ENCODE measurements at regions not wholly inside any gene's neighbourhood (a gene's known extent, or its start where the extent isn't known, plus 50 kb on each side); places are given as distances from the start of the nearest gene placed in this dataset.
A peak's percentile ranks its signal among the peaks of the same experiment; 100 is the strongest.

DNA sequence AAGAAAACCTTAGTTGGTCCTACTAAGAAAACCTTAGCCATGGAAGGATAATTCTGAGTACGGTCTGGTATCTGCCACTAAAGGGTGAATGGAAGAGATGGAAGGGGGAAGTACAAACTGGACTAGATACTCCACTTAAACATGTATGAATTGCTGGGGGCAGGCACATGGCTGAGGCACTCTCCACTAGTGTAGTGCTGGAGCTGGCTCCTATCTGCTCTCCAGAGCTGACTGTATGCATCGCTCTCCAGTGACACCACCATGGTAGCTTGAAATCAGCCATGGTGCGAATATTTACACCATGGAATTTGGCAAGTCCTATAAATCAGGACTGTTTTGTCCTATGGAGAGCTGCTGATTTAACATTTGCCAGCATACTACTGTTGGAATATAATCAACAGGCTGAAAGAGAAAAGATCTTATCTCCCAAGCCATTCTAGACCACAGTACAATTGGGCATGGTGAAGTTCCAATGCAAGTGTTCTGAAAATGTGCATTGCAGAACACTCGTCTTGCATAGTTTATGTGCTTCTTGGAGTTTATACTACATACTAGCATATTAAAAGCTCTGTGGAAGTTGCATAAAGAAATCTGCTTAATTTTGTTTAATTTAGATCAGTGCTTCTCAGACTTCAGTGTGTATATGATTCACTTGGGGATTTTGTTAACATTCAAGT lies 277.4 kb downstream of the TDRD15 start:
- in situ Hi-C loops (cut with HindIII; ENCODE audit: low pct_unique_long_range_greater_than_20kb, low sequenced_read_pairs) = no loop called here
- DNase-seq (ENCODE audit: low read depth in 1 of 2, low spot score in 1 of 2) = no peak
- no peak for TF ChIP-seq JUND (IDR thresholded peaks at IDR 0.05; ENCODE audit: low read depth)

- no peak for TF ChIP-seq JUND (IDR thresholded peaks at IDR 0.05; ENCODE audit: low read depth)
- in situ Hi-C loops (cut with HindIII; ENCODE audit: low pct_unique_long_range_greater_than_20kb, low sequenced_read_pairs) = no loop called here
- DNase-seq (ENCODE audit: low read depth in 1 of 2, low spot score in 1 of 2) = no peak
Observed at GRCh38 chr2:21404137-21404536, 280.4 kb downstream of the TDRD15 start.

DNA sequence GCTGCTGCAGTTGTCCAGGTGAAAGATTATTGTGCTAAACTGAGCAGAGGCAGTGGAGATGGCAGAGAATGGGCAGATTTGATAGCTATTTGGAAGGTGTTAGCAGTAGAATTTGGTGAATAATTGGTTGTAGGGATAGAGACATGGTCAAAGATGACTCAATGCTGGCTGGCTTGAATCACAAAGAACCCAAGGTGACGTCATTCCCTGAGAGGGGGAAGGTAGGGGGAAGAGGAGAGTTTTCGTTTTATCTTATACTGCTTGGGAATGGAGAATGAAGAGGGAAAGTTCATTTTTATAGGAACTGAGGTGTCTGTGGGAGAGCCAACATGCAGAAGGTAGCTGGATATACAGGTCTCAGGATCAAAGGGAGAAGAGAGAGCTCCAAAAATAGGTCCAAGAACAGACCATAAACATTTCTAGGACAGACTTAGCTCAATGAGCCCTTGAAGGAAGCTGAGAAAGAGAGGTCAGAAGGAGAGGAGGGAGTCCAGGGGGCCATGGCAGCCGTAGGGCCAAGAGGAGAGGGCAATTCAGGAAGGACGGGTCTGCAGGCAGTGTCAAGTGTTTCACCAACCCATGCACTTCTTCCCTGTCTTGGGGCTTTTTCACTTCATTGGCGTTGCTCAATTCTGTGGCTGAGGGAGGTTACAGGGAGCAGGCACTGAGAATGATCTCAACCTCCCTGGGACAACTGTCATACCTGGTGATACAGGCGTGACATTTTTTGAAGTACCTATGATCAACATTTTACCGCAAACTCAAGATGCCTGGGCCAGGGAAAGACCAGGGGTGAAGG lies 281.3 kb downstream of the TDRD15 start:
- in situ Hi-C loops (cut with HindIII; ENCODE audit: low pct_unique_long_range_greater_than_20kb, low sequenced_read_pairs) = no loop called here
- no peak for DNase-seq (ENCODE audit: low read depth in 1 of 2, low spot score in 1 of 2)
- TF ChIP-seq JUND (IDR thresholded peaks at IDR 0.05; ENCODE audit: low read depth) = no peak

GRCh38 chr2:21406386-21406785 lies 282.6 kb downstream of the TDRD15 start:
- in situ Hi-C loops (cut with HindIII; ENCODE audit: low pct_unique_long_range_greater_than_20kb, low sequenced_read_pairs) = no loop called here
- no peak for DNase-seq (ENCODE audit: low read depth in 1 of 2, low spot score in 1 of 2)
- no peak for TF ChIP-seq JUND (IDR thresholded peaks at IDR 0.05; ENCODE audit: low read depth)

- no peak for TF ChIP-seq JUND (IDR thresholded peaks at IDR 0.05; ENCODE audit: low read depth)
- in situ Hi-C loops (cut with HindIII; ENCODE audit: low pct_unique_long_range_greater_than_20kb, low sequenced_read_pairs) = no loop called here
- DNase-seq (ENCODE audit: low read depth in 1 of 2, low spot score in 1 of 2) = no peak
Observed at GRCh38 chr2:21406911-21407310, 283.1 kb downstream of the TDRD15 start.

- in situ Hi-C loops (cut with HindIII; ENCODE audit: low pct_unique_long_range_greater_than_20kb, low sequenced_read_pairs) = no loop called here
- DNase-seq (ENCODE audit: low read depth in 1 of 2, low spot score in 1 of 2) = no peak
- TF ChIP-seq JUND (IDR thresholded peaks at IDR 0.05; ENCODE audit: low read depth) = no peak
Observed at GRCh38 chr2:21407851-21408250, 284.1 kb downstream of the TDRD15 start.

DNA sequence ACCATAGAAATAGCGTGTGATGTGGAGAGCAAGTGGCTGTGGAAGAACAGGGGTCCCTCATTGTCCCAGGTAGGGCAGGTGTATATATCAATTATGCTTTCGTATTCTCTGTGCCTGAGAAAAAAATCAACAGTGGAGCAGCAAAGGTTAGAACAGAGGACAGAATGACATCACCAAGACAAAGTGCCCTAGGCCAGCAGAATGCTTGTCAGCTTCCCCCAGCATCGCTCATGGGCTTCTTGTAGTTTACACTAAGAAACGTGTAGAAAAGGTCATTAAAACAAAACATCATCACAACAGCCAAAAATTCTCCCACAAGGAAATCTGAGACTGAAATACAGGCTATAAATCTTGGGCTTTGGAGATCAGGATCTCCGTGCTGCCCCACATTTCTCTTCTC lies 288.0 kb downstream of the TDRD15 start:
- in situ Hi-C loops (cut with HindIII; ENCODE audit: low pct_unique_long_range_greater_than_20kb, low sequenced_read_pairs) = no loop called here
- DNase-seq (ENCODE audit: low read depth in 1 of 2, low spot score in 1 of 2) = no peak
- TF ChIP-seq JUND (IDR thresholded peaks at IDR 0.05; ENCODE audit: low read depth) = no peak

DNA sequence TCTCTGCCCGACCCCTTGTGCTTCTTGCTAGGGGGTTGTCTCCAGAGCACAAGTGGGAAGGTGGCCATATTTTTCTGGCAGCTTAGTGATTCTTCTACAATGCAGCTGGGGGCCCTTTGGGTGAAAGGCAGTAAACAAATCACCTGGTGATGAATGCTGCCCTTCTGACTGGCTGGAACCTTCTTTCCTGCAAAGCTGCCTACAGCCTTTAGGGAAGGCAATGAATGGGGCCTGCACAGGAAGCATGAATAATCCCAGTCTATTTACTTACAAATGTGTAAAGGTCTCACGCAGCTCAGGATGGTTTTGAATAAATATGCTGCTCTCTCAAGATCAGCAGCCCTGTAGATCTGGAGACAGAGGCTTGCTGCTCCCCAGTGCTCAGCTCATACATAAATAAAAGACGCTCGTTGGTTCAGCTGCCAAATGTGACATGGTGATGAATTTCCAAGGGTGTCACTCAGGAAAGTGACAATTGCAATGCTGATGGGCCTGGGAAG lies 289.2 kb downstream of the TDRD15 start:
- in situ Hi-C loops (cut with HindIII; ENCODE audit: low pct_unique_long_range_greater_than_20kb, low sequenced_read_pairs) = no loop called here
- DNase-seq (ENCODE audit: low read depth in 1 of 2, low spot score in 1 of 2) = no peak
- no peak for TF ChIP-seq JUND (IDR thresholded peaks at IDR 0.05; ENCODE audit: low read depth)

- DNase-seq (ENCODE audit: low read depth in 1 of 2, low spot score in 1 of 2) = no peak
- TF ChIP-seq JUND (IDR thresholded peaks at IDR 0.05; ENCODE audit: low read depth) = no peak
- in situ Hi-C loops (cut with HindIII; ENCODE audit: low pct_unique_long_range_greater_than_20kb, low sequenced_read_pairs) = no loop called here
Observed at GRCh38 chr2:21415234-21415633, 291.5 kb downstream of the TDRD15 start.

DNA sequence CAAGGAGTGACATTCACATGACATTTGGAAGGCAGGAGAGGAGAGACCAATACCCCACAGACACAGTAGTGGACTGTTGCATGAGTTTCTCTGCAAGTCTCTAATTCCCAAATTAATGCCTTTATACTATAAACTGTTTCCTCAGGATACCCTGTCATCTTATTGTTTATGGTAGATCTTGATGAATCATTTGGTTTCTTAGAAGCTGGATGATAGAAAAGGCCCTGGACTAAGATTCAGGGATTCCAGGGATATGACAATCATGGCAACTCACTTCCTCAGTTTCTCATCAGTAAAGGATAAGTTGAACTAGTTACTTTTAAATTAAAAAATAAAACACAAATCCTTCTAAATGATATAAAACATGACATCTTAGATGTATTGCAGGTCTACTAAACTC lies 292.5 kb downstream of the TDRD15 start:
- TF ChIP-seq JUND (IDR thresholded peaks at IDR 0.05; ENCODE audit: low read depth) = no peak
- DNase-seq (ENCODE audit: low read depth in 1 of 2, low spot score in 1 of 2) = no peak
- in situ Hi-C loops (cut with HindIII; ENCODE audit: low pct_unique_long_range_greater_than_20kb, low sequenced_read_pairs) = no loop called here

GRCh38 chr2:21418456-21418855 lies 294.7 kb downstream of the TDRD15 start:
- no peak for TF ChIP-seq JUND (IDR thresholded peaks at IDR 0.05; ENCODE audit: low read depth)
- in situ Hi-C loops (cut with HindIII; ENCODE audit: low pct_unique_long_range_greater_than_20kb, low sequenced_read_pairs) = no loop called here
- no peak for DNase-seq (ENCODE audit: low read depth in 1 of 2, low spot score in 1 of 2)

GRCh38 chr2:21420553-21421335 lies 297.0 kb downstream of the TDRD15 start:
- in situ Hi-C loops (cut with HindIII; ENCODE audit: low pct_unique_long_range_greater_than_20kb, low sequenced_read_pairs) = no loop called here
- no peak for TF ChIP-seq JUND (IDR thresholded peaks at IDR 0.05; ENCODE audit: low read depth)

DNA sequence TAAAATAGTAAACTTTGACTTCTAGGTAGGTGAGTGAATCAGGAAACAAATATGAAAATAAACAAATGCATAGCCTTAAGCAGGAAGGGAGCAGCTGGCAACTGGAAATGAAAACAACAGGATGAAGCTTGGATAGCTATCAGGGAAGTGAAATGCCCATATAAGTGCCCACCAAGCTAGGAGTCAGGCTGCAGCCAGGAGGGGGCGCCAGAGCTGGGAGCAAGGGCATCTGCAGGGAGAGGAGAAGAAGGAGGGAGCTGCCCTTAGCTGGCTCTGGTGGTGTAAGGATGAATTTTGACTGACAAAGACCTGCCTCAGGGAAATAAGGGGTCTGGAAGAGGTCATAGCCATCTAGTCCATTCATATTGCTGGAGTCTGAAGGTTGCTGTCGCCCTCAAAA lies 298.3 kb downstream of the TDRD15 start:
- in situ Hi-C loops (cut with HindIII; ENCODE audit: low pct_unique_long_range_greater_than_20kb, low sequenced_read_pairs) = no loop called here
- no peak for TF ChIP-seq JUND (IDR thresholded peaks at IDR 0.05; ENCODE audit: low read depth)
- DNase-seq (ENCODE audit: low read depth in 1 of 2, low spot score in 1 of 2) = peak in 1 of 2 experiments; percentile 15

More at GRCh38 chr2:21420553-21421335, 297.0 kb downstream of the TDRD15 start:
- no peak for DNase-seq (ENCODE audit: low read depth in 1 of 2, low spot score in 1 of 2)
